Neural cell (in vitro differentiated cells): ENCODE measurements at regions not wholly inside any gene's neighbourhood (a gene's known extent, or its start where the extent isn't known, plus 50 kb on each side); places are given as distances from the start of the nearest gene placed in this dataset.

Experiments
- H2AFZ ChIP-seq: fragments of 200-600, 300-800 bp; sonication (generic), shearing (Covaris generic); 2 replicates; pipeline ENCODE4 v1.6.0; 2014; ENCODE audit warnings: low read depth, mild to moderate bottlenecking, antibody characterized with exemption, low read length, moderate library complexity
- H3F3A ChIP-seq: fragments of 200-600 bp; shearing (Covaris generic); 2 replicates; pipeline ENCODE4 v1.6.1; 2016; ENCODE audit warnings: mild to moderate bottlenecking, moderate library complexity, mixed read lengths, antibody characterized with exemption, low read length; ENCODE audit not compliant: insufficient read depth, poor library complexity, severe bottlenecking
- H3K27ac ChIP-seq: fragments of 200-600, 300-800 bp; sonication (generic), shearing (Covaris generic); 2 replicates; pipeline ENCODE4 v1.5.1; 2014; ENCODE audit warnings: mild to moderate bottlenecking, low read length, moderate library complexity
- H3K27me3 ChIP-seq: fragments of 300-800, 200-600 bp; sonication (generic), shearing (Covaris generic); 2 replicates; pipeline ENCODE4 v1.6.0; 2014; ENCODE audit warnings: mild to moderate bottlenecking, low read depth, low read length, moderate library complexity; ENCODE audit not compliant: insufficient read depth
- H3K36me3 ChIP-seq: fragments of 300-800, 200-600 bp; sonication (generic), shearing (Covaris generic); 2 replicates; pipeline ENCODE4 v1.5.1; 2014; ENCODE audit warnings: mild to moderate bottlenecking, antibody characterized with exemption, low read length, moderate library complexity; ENCODE audit not compliant: insufficient read depth
- H3K4me2 ChIP-seq: fragments of 300-800, 200-600 bp; sonication (generic), shearing (Covaris generic); 2 replicates; pipeline ENCODE4 v1.6.0; 2014; ENCODE audit warnings: mild to moderate bottlenecking, low read length
- H3K4me3 ChIP-seq: fragments of 300-800, 200-600 bp; sonication (generic), shearing (Covaris generic); 2 replicates; pipeline ENCODE4 v1.5.1; 2014; ENCODE audit warnings: mild to moderate bottlenecking, low read length, moderate library complexity
- H3K79me2 ChIP-seq: fragments of 200-600 bp; shearing (Covaris generic); replicated peaks from 2 replicates; pipeline ENCODE4 v1.6.0; 2014; ENCODE audit warnings: mild to moderate bottlenecking, low read length, moderate library complexity; ENCODE audit not compliant: insufficient read depth
- H3K9ac ChIP-seq: fragments of 300-800, 200-600 bp; sonication (generic), shearing (Covaris generic); 2 replicates; pipeline ENCODE4 v1.6.1; 2016; ENCODE audit warnings: mild to moderate bottlenecking, low read length, mixed read lengths
- H3K9me2 ChIP-seq: fragments of 200-600 bp; shearing (Covaris generic); 2 replicates; pipeline ENCODE4 v1.6.1; 2016; ENCODE audit warnings: mild to moderate bottlenecking, low read length, mixed read lengths; ENCODE audit not compliant: insufficient read depth
- H3K9me3 ChIP-seq: fragments of 200-600, 300-800 bp; sonication (generic), shearing (Covaris generic); 2 replicates; pipeline ENCODE4 v1.6.1; 2016; ENCODE audit warnings: mild to moderate bottlenecking, mixed run types, low read length, moderate library complexity, mixed read lengths
- H4K20me1 ChIP-seq: fragments of 200-600 bp; shearing (Covaris generic); 2 replicates; pipeline ENCODE4 v1.6.1; 2016; ENCODE audit warnings: mild to moderate bottlenecking, mixed run types; ENCODE audit not compliant: insufficient read depth
- CTCF ChIP-seq: fragments of 450-650 bp; IDR thresholded peaks from 2 replicates; pipeline ENCODE4 v1.5.1; 2014; ENCODE audit warnings: antibody characterized with exemption, mild to moderate bottlenecking, moderate library complexity; ENCODE audit not compliant: poor library complexity, severe bottlenecking
- EP300 ChIP-seq: fragments of 450-650 bp; conservative IDR thresholded peaks from 2 replicates; pipeline ENCODE4 v1.6.1; 2014; ENCODE audit warnings: antibody characterized with exemption, mild to moderate bottlenecking, moderate library complexity; ENCODE audit not compliant: poor library complexity, severe bottlenecking
- EZH2 ChIP-seq: fragments of 200-600, 300-800 bp; shearing (Covaris generic), sonication (generic); IDR thresholded peaks from 2 replicates; pipeline ENCODE4 v1.6.1; 2014; ENCODE audit warnings: antibody characterized with exemption, low read length, borderline replicate concordance, mild to moderate bottlenecking; ENCODE audit not compliant: insufficient read depth, poor library complexity, severe bottlenecking
- MXI1 ChIP-seq: fragments of 450-650 bp; conservative IDR thresholded peaks from 2 replicates; pipeline ENCODE4 v1.6.1; 2014; ENCODE audit warnings: antibody characterized with exemption, mild to moderate bottlenecking; ENCODE audit not compliant: poor library complexity, severe bottlenecking
- POLR2AphosphoS5 ChIP-seq: IDR thresholded peaks from 2 replicates; pipeline ENCODE4 v1.6.1; 2012
- RAD21 ChIP-seq: fragments of 450-650 bp; conservative IDR thresholded peaks from 2 replicates; pipeline ENCODE4 v1.6.1; 2014; ENCODE audit warnings: antibody characterized with exemption, mild to moderate bottlenecking, moderate library complexity
- SMC3 ChIP-seq: fragments of 450-650 bp; conservative IDR thresholded peaks from 2 replicates; pipeline ENCODE4 v1.6.1; 2014; ENCODE audit warnings: antibody characterized with exemption, mild to moderate bottlenecking, moderate library complexity; ENCODE audit not compliant: poor library complexity
- TAF1 ChIP-seq: IDR thresholded peaks from 2 replicates; pipeline ENCODE4 v1.6.1; 2012; ENCODE audit warnings: low read depth
- TF ChIP-seq, protein P1 (sequence below): IDR thresholded peaks from 2 replicates; pipeline ENCODE4 v1.6.1; 2012; ENCODE audit warnings: borderline replicate concordance

GRCh38 chr18:60978338-60978737, 354.9 kb upstream of the CDH20 start:
- H2AFZ ChIP-seq, result no peak overlapping the region
- TF ChIP-seq TAF1 (no peak), EP300 (no peak), MXI1 (no peak)
- TF ChIP-seq, protein P1, sequence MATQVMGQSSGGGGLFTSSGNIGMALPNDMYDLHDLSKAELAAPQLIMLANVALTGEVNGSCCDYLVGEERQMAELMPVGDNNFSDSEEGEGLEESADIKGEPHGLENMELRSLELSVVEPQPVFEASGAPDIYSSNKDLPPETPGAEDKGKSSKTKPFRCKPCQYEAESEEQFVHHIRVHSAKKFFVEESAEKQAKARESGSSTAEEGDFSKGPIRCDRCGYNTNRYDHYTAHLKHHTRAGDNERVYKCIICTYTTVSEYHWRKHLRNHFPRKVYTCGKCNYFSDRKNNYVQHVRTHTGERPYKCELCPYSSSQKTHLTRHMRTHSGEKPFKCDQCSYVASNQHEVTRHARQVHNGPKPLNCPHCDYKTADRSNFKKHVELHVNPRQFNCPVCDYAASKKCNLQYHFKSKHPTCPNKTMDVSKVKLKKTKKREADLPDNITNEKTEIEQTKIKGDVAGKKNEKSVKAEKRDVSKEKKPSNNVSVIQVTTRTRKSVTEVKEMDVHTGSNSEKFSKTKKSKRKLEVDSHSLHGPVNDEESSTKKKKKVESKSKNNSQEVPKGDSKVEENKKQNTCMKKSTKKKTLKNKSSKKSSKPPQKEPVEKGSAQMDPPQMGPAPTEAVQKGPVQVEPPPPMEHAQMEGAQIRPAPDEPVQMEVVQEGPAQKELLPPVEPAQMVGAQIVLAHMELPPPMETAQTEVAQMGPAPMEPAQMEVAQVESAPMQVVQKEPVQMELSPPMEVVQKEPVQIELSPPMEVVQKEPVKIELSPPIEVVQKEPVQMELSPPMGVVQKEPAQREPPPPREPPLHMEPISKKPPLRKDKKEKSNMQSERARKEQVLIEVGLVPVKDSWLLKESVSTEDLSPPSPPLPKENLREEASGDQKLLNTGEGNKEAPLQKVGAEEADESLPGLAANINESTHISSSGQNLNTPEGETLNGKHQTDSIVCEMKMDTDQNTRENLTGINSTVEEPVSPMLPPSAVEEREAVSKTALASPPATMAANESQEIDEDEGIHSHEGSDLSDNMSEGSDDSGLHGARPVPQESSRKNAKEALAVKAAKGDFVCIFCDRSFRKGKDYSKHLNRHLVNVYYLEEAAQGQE, result no peak
- H4K20me1 ChIP-seq, result no peaks in the 10 kb centered on the region
- H3K4me3 ChIP-seq, result no peak overlapping the region
- H3K9me2 ChIP-seq, result no peaks in the 10 kb centered on the region
- H3K36me3 ChIP-seq, result no peaks in the 10 kb centered on the region
- no peaks in the 10 kb centered on the region for H3F3A ChIP-seq
- H3K9ac ChIP-seq, result no peak overlapping the region
- H3K4me2 ChIP-seq, result no peak overlapping the region
- no peaks in the 10 kb centered on the region for H3K9me3 ChIP-seq
- no peak overlapping the region for H3K27ac ChIP-seq
- H3K27me3 ChIP-seq, result no peaks in the 10 kb centered on the region
- H3K79me2 ChIP-seq, result no peaks in the 10 kb centered on the region

GRCh38 chr18:60980422-60981005, 352.7 kb upstream of the CDH20 start:
- Histone ChIP-seq H3K4me2 (no peak overlapping the region), H3K9me2 (no peaks in the 10 kb centered on the region), H2AFZ (no peak overlapping the region), H3K27me3 (no peaks in the 10 kb centered on the region), H3F3A (no peaks in the 10 kb centered on the region), H3K27ac (no peak overlapping the region), H3K9me3 (no peaks in the 10 kb centered on the region), H3K9ac (no peak overlapping the region), H3K4me3 (no peak overlapping the region), H3K36me3 (no peaks in the 10 kb centered on the region), H4K20me1 (no peaks in the 10 kb centered on the region), H3K79me2 (no peaks in the 10 kb centered on the region)
- TF ChIP-seq TAF1 (no peak), EP300 (no peak), MXI1 (no peak), POLR2AphosphoS5 (no peak), RAD21 (no peak)

GRCh38 chr18:60981682-60982328, 351.4 kb upstream of the CDH20 start:
- Histone ChIP-seq H3K27ac (no peak overlapping the region), H3K9ac (no peak overlapping the region), H4K20me1 (no peaks in the 10 kb centered on the region), H3F3A (no peaks in the 10 kb centered on the region), H3K36me3 (no peaks in the 10 kb centered on the region), H3K79me2 (no peaks in the 10 kb centered on the region), H3K9me3 (no peaks in the 10 kb centered on the region), H3K4me2 (no peak overlapping the region), H3K4me3 (no peak overlapping the region), H3K27me3 (no peaks in the 10 kb centered on the region), H2AFZ (no peak overlapping the region), H3K9me2 (no peaks in the 10 kb centered on the region)
- TF ChIP-seq CTCF (no peak), EP300 (no peak), RAD21 (no peak), EZH2 (no peak), TAF1 (no peak), SMC3 (no peak), POLR2AphosphoS5 (no peak), MXI1 (no peak)
- TF ChIP-seq, protein P1, result no peak
